ENCODE measurements at regions not wholly inside any gene's neighbourhood (a gene's known extent, or its start where the extent isn't known, plus 50 kb on each side); places are given as distances from the start of the nearest gene placed in this dataset.

DNA sequence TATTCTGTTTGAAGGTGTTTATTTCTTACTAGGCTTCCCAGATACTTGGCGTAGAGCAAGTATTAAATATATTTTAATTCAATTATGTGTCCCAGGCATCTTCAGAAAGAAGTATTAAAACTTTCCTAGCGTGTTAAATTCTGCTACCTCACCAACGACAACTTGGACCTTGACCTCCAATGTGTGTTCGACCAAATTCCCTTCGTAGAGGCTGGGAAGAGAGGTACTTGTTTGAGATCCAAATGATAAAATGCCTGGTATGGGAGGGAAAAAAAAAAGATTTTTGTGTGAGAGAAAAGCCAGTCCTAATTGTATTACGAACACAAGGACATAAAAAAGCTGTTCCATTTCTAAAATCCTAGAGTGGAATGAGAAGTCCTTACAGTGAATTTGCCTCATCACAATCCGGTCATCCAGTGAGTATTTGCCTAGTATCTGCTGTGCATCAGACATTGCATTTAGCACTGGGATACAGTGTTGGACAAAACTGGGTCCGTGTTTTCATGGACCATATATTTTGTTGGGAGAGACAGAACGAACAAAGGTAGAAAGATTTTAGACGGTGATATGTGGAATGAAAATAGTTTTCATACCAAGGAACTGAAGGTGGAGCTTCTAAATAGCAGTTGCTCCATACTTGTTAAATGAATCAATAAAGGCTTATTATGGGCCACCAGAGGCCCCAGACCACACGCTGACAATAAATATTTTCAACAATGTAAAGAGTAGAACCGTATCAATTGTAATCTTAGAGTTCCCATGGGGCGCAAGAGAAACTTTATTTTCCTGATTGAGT, 103.1 kb downstream of the KIF4B start:
- TF ChIP-seq, protein P1, sequence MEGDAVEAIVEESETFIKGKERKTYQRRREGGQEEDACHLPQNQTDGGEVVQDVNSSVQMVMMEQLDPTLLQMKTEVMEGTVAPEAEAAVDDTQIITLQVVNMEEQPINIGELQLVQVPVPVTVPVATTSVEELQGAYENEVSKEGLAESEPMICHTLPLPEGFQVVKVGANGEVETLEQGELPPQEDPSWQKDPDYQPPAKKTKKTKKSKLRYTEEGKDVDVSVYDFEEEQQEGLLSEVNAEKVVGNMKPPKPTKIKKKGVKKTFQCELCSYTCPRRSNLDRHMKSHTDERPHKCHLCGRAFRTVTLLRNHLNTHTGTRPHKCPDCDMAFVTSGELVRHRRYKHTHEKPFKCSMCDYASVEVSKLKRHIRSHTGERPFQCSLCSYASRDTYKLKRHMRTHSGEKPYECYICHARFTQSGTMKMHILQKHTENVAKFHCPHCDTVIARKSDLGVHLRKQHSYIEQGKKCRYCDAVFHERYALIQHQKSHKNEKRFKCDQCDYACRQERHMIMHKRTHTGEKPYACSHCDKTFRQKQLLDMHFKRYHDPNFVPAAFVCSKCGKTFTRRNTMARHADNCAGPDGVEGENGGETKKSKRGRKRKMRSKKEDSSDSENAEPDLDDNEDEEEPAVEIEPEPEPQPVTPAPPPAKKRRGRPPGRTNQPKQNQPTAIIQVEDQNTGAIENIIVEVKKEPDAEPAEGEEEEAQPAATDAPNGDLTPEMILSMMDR (IDR thresholded peaks at IDR 0.05; ENCODE audit: insufficient read depth, low read length, severe bottlenecking), result no peak

DNA sequence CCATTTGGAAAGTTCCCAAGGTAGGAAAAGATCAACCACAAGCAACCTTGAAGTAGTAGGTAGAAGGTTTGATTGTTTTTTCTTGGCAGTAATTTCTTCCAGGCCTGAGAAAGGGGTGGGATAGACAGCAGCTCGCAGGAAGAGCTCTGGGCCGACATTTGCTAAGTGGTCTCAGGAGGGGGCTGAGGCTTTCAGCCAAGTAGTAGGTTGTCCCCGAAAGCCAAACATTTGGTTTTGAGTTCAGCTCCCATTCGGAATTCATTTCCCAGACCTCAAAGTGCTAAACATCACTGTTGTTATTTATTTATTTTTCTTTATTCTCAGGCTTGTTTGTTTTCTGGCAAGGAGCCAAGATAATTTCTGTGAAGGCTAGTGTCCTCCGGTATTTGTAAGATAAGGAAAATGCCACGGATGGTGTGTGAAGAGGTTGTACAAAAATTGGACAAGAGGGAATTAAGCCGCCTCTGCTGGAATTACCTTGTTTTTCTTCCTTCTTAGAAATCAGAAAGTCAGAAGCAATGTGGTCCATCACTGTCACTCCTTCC, 112.1 kb downstream of the KIF4B start:
- Histone ChIP-seq H3K4me3 (ENCODE audit: low read depth, low read length) (no peak overlapping the region), H3K36me3 (ENCODE audit: control insufficient read depth, insufficient read depth, low read length) (no peaks in the 10 kb centered on the region), H3K27me3 (ENCODE audit: control insufficient read depth, insufficient read depth, low read length) (no peaks in the 10 kb centered on the region)
- FAIRE-seq (no peak), DNase-seq (ENCODE audit: low read depth) (no peak)
- TF ChIP-seq, protein P1 (IDR thresholded peaks at IDR 0.05; ENCODE audit: insufficient read depth, low read length, severe bottlenecking), result no peak

More for the DNA sequence above, 103.1 kb downstream of the KIF4B start:
- H3K27me3 ChIP-seq (ENCODE audit: control insufficient read depth, insufficient read depth, low read length), result no peaks in the 10 kb centered on the region
- no peak overlapping the region for H3K4me3 ChIP-seq (ENCODE audit: low read depth, low read length)
- DNase-seq (ENCODE audit: low read depth) (no peak), FAIRE-seq (no peak)
- H3K36me3 ChIP-seq (ENCODE audit: control insufficient read depth, insufficient read depth, low read length), result no peaks in the 10 kb centered on the region

DNA sequence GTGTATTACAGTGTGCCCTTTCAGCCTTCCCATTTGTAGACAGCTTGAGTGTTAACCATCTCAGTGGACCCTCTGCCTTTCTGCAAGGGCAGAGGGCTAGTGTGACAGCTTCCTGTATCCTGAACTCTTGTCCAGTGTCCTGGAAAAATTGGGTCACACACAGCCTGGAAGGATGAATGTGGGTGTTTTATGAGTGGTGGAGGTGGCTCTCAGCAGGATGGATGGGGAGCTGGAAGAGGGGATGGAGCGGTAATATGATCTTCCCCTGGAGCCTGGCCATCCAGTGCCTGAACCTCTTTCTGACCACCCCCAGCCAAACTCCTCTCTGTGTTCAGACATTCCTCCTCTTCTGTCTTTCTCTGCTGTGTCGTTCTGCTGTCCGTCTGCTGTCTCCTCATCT, 113.0 kb downstream of the KIF4B start:
- FAIRE-seq (no peak), DNase-seq (ENCODE audit: low read depth) (no peak)
- TF ChIP-seq, protein P1 (IDR thresholded peaks at IDR 0.05; ENCODE audit: insufficient read depth, low read length, severe bottlenecking), result no peak
- no peak overlapping the region for H3K4me3 ChIP-seq (ENCODE audit: low read depth, low read length)
- no peaks in the 10 kb centered on the region for H3K27me3 ChIP-seq (ENCODE audit: control insufficient read depth, insufficient read depth, low read length)
- no peaks in the 10 kb centered on the region for H3K36me3 ChIP-seq (ENCODE audit: control insufficient read depth, insufficient read depth, low read length)

DNA sequence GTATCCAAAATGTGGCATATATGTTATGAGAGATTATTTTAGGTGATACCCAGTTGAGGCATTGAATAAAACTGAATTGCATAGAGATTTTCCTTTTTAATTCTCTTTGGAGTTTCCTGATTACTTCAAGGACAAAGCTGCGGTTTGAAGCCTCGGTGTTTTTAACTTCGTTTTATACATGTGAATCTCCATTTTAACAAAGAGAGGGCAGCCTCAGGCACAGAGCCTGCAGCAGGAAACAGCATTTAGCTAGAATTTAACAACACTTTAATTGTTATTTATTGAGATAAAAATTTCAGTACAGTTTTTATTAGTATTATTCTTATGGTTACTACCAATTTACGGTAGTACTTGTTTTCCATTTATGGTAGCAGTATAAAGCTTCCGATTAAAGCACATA, 114.0 kb downstream of the KIF4B start:
- TF ChIP-seq, protein P1 (IDR thresholded peaks at IDR 0.05; ENCODE audit: insufficient read depth, low read length, severe bottlenecking), result no peak
- Histone ChIP-seq H3K27me3 (ENCODE audit: control insufficient read depth, insufficient read depth, low read length) (no peaks in the 10 kb centered on the region), H3K36me3 (ENCODE audit: control insufficient read depth, insufficient read depth, low read length) (no peaks in the 10 kb centered on the region), H3K4me3 (ENCODE audit: low read depth, low read length) (no peak overlapping the region)
- FAIRE-seq, result no peak
- DNase-seq (ENCODE audit: low read depth), result no peak

DNA sequence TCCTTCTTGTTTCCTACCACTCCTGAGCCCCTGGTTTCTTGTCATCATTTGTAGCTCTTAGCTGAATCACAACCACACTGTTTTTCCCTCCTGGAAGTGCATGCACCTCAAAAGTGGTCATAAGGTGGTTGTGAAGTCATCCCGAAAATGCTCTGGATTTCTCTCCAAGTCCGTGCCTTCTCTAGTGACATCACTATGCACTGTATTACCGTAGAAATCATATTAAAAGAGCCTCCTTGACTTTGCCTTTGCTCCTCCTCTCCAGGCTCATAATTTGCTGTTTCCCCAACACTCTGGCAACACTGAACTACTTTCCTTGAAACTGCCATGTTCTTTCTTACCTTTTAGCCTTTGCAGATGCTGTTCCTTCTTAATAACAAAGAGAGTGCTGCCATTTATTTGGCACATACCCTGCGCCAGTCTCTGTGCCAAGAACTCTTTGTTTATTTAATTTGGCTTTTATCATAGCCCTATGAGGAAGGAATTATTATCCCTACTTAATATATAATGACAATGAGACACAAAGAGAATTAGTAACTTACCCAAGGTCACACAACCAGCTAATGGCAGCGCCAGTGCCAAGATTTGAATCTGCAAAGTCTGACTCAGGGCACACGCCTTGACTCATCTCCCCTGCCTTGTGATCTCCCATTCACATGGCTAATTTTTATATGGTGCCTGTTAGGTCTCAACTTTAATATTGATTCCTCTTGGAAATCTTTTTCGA, 115.4 kb downstream of the KIF4B start:
- TF ChIP-seq, protein P1 (IDR thresholded peaks at IDR 0.05; ENCODE audit: insufficient read depth, low read length, severe bottlenecking), result no peak
- FAIRE-seq, result no peak
- no peaks in the 10 kb centered on the region for H3K27me3 ChIP-seq (ENCODE audit: control insufficient read depth, insufficient read depth, low read length)
- DNase-seq (ENCODE audit: low read depth), result no peak
- H3K36me3 ChIP-seq (ENCODE audit: control insufficient read depth, insufficient read depth, low read length), result no peaks in the 10 kb centered on the region
- no peak overlapping the region for H3K4me3 ChIP-seq (ENCODE audit: low read depth, low read length)

Measured in bronchial epithelial cell (primary cell).